MM.1S (cell line): ENCODE measurements at regions not wholly inside any gene's neighbourhood (a gene's known extent, or its start where the extent isn't known, plus 50 kb on each side); places are given as distances from the start of the nearest gene placed in this dataset.

Source experiments
- EZH2 ChIP-seq: fragments of 300-600 bp; sonication (generic); optimal IDR thresholded peaks from 2 replicates; pipeline ENCODE3; 2017; ENCODE audit warnings: low read depth, mild to moderate bottlenecking, antibody characterized with exemption, low read length, mixed read lengths
- TF ChIP-seq, protein P1 (sequence below): fragments of 300-600 bp; sonication (generic); IDR thresholded peaks from 2 replicates; pipeline ENCODE4 v1.5.1; 2016; ENCODE audit warnings: antibody characterized with exemption, low read length, mixed read lengths

DNA sequence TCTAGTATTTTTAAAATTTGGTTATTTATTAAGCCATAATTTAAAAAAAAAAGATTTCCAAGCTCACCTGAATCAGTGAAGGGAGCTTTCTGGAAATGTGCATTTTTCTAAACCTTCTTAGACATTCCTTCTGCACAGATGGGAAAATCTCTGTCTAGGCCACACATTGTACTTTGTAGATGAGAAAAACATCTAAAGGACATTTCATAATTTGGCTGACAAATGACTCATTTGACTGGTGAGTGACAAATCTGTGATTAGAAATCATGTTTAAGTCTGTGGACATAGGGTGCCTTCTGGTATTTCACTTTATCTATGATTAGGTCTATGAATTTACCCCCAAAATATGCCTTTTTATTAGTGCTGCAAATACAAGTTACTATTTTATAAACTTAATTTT, 1044.9 kb upstream of the FLRT2 start:
- TF ChIP-seq, protein P1, sequence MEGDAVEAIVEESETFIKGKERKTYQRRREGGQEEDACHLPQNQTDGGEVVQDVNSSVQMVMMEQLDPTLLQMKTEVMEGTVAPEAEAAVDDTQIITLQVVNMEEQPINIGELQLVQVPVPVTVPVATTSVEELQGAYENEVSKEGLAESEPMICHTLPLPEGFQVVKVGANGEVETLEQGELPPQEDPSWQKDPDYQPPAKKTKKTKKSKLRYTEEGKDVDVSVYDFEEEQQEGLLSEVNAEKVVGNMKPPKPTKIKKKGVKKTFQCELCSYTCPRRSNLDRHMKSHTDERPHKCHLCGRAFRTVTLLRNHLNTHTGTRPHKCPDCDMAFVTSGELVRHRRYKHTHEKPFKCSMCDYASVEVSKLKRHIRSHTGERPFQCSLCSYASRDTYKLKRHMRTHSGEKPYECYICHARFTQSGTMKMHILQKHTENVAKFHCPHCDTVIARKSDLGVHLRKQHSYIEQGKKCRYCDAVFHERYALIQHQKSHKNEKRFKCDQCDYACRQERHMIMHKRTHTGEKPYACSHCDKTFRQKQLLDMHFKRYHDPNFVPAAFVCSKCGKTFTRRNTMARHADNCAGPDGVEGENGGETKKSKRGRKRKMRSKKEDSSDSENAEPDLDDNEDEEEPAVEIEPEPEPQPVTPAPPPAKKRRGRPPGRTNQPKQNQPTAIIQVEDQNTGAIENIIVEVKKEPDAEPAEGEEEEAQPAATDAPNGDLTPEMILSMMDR: no peak
- no peak for TF ChIP-seq EZH2
